GM18502 (cell line): ENCODE measurements at regions not wholly inside any gene's neighbourhood (a gene's known extent, or its start where the extent isn't known, plus 50 kb on each side); places are given as distances from the start of the nearest gene placed in this dataset.
"Not testable (repeated sequence)": the region's sequence is repeated elsewhere in the genome, so short reads cannot be mapped to it uniquely, and the experiment has no call there.

ENCODE experiments used
- ATAC-seq: cut with Tn5 transposase; IDR thresholded peaks from one replicate; pipeline ENCODE4 v1.9.1; 2021; ENCODE audit warnings: mild to moderate bottlenecking; ENCODE audit not compliant: unreplicated experiment, poor library complexity

DNA sequence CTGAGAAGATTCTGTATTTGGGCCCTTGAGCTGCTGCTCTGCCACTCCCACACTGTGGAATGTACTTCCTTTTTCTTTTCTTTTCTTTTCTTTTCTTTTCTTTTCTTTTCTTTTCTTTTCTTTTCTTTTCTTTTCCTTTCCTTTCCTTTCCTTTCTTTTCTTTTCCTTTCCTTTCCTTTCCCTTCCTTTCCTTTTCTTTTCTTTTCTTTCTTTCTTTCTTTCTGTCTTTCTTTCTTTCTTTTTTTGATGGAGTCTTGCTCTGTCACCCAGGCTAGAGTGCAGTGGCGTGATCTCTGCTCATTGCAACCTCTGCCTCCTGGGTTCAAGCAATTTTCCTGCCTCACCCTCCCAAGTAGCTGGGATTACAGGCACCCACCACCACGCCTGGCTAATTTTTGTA, 89.8 kb downstream of the DNAAF6 start:
- not testable (repeated sequence) for ATAC-seq

DNA sequence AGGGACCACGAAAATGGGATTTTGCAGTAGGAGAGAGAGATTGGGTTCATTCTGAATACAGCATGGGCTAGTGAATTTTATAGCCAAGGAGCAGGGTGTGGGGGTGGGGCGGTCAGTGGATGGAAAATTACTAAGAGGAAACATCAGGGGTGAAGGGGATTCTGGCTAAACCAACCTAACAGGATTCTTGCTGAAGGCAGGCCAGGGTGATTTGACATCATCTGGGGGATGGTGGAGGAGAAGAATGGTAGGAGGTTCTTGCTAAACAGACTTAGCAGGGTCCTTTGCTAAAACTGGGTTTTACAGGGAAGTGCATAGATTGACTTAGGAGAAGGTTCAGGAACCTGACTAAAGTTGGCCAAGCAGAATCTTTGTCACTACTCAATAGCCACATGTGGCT, 91.9 kb downstream of the DNAAF6 start:
- ATAC-seq, result no peak

DNA sequence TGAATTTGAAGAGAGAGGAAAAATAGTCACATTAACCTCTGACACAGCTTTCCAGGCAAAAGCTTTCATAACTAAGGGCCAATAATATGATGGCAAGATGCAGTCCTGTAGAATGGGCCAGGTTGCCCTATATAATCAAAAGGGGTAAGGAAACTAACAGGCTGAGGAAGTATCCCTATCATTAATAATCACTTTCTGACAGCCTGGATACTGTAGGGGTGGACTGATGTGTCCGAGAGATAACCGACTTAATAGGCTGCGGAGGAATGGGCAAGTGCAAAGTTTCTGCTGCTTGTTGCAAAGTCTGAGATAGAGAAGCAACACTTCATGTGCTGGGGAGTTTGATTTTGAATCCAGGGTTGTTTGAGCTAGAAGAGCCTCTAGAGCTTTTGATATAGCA, 94.8 kb downstream of the DNAAF6 start:
- no peak for ATAC-seq

DNA sequence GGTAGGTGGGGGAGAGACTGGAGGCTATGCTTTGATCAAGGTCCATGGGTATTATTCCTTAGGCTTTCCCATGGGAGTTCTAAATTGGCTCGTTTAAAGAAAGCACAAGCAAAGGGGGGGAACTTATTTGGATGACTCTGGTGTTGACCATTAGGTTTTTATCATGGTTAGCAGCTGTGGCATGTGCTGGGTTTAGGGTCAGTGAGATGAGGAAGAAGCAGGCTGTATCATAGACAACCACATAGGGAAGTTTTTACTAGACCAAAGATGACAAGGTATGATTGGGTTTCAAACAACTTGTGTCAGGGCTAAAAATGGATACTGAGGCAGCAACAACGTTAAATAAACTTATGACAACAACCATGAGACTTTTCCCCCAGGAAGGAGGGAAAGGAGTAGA, 97.7 kb downstream of the DNAAF6 start:
- ATAC-seq, result no peak

DNA sequence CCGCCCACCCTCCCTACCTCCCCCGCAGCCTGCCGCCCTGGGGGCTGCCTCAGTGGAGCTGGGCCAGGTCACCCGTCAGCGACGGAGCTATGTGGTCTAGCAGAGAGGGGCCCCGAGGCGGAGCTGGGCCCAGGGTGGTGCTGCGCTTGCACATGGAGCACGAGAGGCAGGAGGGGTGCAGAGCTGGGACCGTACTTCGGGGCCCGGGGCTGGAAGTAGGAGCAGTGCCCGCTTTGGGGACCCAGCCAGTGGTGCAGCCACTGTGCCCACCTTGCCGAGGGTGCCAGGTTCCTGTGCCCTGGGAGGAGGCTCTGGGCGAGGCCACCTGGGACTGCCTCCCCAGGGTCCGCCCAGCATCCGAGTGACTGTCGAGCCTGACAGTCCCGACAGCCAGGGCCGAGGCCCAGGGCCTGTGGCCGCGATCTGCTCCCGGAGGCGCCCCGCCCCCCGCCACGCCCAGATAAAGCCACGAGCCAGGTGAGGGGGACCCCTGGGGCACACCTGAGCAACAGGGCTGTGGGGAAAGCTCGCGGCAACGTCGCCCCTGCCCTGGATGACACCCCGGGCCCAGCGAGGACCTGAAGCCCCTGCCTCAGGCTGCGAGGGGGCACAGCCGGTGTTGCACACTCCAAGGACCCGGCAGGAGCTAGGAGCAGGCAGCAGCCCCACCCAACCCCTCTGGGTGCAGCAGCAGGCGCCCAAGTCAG, 117.5 kb downstream of the DNAAF6 start:
- ATAC-seq, result no peak

DNA sequence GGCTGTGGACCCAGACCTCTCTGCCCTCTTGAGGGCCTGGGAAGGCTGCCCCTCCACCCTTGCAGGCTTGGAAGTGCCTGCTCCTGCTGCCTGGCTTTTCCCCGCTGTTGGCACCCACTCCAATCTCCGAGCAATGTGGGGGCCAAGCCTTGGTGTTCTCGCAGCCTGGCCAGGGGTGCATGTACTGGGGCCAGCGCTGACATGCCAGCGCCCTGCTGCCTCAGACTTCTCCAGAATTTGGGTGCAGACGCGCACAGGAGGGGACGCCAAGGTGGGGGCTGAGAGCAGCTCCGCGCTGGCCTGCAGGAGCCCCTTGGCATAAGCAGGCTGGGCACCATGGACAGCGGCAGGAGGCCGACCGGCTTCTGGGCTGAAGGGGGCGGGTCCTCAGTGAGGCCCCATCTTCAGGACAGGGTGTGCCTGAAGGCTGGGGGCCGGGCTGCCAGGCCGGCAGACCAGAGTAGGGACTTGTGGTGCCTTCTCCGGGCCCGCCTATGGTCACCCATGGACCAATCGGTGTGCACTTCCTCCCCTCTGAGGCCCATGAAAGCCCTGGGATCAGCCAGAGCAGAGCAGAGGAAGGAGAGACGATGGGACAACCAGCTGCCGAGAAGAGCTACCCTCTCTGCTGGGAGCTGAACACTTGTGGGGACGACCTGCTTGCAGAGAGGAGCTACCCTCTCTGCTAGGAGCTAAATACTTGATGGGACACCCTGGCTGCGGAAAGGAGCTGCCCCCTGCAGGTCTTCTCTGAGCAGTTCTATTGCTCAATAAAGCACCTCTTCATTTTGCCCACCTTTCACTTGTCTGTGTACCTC, 118.3 kb downstream of the DNAAF6 start:
- no peak for ATAC-seq

DNA sequence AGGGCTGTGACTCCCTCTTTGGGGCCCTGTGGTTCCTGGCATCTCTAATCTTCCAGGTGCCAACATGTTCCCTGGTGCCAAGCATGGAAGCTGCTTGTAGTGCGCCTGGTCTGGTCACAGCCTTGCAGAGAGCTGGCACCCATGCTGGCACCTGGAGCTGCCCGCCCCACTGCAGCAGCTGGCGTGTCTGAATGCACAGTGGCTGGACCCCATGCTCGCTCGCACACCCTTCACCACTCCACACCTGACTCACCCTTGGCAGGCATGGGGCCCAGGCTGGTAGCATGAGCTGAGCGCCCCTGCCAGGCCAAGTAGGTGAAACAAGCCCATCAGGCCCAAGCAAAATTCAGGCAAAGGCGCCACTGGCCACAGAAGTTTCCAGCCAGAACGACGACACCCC, 119.1 kb downstream of the DNAAF6 start:
- ATAC-seq, result no peak

DNA sequence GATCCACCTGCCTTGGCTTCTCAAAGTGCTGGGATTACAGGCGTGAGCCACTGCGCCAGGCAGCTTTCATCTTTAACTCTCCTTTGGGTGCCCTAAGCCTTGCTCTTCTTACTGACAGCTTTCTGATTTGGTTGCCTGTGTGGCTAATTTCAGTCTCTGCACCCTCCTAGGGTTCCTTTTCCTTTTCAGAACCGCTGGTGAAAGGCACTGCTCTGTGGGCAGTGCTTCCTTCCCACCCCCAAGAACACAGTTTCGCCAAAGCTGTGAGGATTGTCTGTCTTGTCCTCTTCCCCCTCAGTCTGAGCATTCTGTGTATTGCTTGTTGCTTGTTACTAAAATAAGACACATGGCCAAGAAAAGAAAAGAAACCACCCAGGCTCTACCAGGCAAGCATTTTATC, 101.4 kb upstream of the FRMPD3 start:
- ATAC-seq, result no peak

DNA sequence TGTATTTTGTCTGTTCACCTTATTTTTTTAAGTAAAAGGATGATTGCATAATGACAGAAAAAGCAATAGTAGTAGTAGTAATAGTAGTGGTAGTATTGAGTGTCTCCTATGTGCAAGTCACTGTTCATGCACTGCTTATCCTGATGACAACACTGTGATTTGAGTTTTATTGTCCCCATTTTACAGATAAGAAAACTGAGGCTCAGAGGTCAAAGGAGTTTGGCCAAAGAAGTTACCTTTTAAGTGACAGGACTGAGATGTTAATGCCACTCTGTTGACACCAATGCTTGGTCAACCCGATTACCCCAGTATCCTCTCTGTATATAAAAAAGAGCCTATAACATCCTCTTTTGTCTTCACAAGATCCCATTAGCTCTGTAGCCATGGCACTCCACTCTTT, 100.5 kb upstream of the FRMPD3 start:
- ATAC-seq, result no peak

DNA sequence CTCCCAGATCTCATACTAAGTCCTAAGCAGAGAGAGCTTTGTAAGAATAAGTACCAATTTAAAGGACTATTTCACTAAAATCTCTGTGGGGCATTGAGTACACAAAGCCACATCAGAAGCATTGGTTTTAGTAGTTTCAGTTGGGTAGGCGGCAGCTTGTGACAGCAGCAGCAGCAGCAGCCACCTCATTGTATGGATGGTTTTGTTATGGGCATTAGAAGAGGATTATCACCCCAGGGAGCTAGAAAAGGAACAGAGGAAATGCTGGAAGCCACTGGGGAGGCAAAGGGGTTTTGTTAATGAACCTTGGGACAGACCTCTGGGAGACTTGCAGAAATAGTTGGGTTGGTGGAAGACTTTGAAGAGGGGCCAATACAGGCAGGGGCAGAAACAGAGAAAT, 93.9 kb upstream of the FRMPD3 start:
- no peak for ATAC-seq

DNA sequence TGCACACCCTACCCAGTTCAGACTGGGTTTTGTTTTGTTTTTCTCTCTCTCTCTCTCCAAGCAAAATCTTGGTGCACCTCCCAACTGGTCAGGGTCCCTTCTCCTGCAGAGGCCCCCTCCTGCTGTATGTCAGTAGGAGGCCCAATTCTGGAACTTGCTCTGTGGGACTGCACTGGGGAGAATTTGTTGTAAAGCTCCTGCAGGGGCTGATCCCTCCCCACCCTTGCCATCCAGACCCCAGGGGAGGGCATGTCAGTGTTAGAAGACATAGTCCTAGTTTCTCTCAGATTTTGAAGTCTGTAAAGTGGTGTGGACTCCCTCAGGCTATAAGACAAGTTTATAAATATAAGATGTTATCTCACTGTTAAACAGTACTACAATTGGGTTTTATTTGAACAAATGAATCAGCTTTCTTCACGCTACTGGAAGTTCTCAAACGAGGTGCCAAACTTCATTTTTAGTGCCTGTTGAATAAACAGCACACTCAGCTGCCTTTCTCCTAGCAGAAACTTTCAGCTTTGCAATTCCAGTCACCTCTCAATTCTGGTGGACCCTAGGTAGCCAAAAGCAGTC, 88.6 kb upstream of the FRMPD3 start:
- no peak for ATAC-seq

DNA sequence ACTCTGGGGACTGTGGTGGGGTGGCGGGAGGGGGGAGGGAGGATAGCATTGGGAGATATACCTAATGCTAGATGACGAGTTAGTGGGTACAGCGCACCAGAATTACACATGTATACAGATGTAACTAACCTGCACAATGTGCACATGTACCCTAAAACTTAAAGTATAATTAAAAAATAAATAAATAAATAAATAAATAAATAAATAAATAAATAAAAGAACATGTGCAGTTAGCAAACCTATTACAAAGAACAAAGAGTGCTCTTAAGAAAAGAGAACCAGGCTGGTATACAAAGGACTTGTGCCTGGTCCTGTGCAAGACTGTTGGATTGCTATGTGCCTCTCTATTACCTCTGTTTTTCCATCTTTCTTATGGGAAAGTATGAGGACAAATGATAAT, 79.3 kb upstream of the FRMPD3 start:
- ATAC-seq, result not testable (repeated sequence)

DNA sequence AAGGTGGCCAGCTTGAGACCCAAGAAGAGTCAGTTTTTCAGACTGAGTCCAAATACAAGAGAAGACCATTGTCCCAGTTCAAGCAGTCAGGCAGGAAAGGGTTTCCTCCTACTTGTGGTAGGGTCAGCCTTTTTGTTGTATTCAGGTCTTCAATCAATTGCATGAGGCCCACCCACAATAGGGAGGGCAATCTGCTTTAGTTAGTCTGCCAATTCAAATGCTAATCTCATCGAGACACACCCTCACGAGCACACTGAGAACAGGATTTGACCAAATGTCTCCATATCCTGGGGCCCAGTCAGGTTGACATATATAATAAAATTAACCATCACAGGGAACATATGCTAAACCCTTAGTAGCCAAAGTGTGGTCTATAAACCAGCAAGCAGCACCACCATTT, 75.3 kb upstream of the FRMPD3 start:
- no peak for ATAC-seq

DNA sequence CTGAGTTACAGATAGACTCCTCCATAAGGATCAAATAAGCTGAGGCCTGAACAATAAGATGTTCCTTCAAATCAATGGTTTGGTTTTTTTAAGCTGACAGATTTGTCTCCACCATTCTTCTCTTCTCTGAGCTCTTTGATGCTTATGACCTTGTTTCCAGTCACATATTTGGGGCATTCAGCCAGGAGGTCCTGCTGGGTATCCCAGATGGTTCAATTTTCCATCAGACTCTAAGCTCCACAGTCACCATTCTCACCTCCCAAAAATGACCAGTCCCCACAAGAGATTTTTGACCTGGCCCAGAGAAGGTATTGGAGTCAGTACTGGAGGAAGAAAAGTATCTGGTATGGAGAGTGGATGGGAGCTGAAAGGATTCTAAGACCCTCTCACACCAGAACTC, 74.6 kb upstream of the FRMPD3 start:
- no peak for ATAC-seq

DNA sequence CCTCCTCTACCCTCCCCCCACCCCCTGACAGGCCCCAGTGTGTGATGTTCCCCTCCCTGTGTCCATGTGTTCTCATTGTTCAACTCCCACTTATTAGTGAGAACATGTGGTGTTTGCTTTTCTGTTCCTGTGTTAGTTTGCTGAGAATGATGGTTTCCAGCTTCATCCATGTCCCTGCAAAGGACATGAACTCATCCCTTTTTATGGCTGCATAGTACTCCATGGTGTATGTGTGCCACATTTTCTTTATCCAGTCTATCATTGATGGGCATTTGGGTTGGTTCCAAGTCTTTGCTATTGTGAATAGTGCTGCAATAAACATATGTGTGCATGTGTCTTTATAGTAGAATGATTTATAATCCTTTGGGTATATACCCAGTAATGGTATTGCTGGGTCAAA, 73.3 kb upstream of the FRMPD3 start:
- ATAC-seq, result not testable (repeated sequence)

DNA sequence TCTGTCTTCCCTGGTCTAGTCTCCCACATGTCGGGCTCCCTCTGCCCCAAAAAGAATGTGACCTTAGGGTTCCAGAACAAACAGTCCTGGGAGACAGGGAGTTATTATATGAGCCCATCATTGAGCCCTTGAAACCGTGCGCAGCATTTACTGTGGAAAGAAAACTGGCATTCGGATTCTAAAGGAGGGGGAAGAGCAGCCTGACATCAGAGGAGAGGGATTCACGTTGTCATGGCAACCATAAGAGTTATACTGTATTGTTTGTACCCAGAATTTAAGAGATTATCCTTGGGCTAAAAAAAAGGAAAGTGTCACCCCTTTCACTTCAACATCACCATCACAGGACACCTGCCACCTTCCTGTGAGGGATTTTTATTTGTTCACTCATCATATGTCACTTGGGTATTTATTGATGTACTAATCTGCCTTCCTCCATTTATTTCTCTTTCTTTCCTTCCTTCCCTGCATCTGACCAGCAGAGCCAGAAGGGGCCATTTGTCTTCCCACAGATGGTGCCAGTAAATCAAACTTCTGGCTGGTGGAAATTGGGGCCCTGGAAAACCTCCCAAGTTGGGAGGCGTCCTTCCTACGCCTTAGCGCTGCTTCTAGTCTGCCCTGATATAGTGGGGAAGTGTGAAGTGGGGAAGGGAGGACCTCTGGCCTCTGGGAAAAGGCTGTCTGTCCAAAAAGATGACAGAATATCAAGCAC, 64.9 kb upstream of the FRMPD3 start:
- ATAC-seq, result no peak

DNA sequence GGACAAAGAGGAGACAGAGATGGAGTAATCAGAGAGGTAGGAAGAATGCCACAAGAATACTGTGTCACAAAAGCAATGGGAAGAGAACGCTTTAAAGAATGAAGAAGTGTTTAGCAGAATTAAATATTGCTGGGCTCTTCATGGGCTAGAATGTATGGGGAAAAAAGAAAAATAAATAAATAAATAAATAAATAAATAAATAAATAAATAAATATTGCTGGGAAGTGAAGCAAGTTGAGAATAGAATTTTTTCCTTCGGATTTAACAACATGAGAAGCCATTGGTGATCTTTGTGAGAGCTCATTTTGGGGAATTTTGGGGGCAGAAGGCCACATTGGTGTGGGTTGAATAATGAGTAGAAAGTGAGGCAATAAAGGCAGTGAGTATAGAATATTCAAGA, 59.7 kb upstream of the FRMPD3 start:
- ATAC-seq, result no peak

DNA sequence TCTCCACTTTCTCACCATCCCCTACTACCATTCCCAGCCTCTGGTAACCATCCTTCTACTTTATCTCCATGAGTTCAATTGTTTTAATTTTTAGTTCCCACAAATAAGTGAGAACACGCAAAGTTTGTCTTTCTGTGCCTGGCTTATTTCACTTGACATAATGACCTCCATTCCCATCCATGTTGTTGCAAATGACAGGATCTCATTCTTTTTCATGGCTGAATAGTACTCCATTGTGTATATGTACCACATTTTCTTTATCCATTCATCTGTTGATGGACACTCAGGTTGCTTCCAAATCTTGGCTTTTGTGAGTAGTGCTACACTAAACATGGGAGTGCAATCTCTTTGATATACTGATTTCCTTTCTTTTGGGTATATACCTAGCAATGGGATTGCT, 55.8 kb upstream of the FRMPD3 start:
- not testable (repeated sequence) for ATAC-seq

DNA sequence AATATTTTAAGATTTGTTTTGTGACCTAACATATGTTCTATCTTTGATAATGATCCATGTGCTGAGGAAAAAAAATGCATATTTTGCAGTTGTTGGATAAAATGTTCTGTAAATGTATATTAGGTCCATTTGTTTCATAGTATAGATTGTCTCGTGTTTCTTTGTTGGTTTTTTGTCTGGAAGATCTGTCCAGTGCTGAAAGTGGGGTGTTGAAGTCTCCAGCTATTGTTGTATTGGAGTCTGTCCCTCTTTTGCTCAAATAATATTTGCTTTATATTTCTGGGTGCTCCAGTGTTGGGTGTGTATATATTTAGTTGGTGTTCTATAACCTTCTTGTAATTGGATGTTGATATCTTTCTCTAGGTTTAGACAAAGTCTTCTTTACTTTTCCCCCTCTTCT, 53.2 kb upstream of the FRMPD3 start:
- no peak for ATAC-seq

DNA sequence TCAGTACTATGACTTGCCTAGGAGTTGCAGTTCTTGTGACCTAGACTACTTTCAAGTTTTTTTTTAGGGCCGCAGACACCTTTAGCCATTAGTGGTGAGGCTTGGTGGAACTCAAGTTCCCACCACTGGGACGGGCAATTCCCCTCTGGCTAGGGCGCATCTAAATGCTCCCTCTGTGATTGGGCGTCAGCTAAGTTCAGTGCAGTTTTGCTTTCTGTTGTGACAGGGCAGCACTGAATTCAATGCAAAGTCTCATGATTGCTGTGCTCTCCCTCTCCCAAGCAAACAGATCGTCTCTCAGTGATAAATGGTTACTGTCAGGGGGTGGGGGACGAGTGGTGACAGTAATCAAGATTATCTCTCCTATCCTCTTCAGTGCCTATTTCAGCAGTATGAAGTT, 52.7 kb upstream of the FRMPD3 start:
- ATAC-seq, result no peak

DNA sequence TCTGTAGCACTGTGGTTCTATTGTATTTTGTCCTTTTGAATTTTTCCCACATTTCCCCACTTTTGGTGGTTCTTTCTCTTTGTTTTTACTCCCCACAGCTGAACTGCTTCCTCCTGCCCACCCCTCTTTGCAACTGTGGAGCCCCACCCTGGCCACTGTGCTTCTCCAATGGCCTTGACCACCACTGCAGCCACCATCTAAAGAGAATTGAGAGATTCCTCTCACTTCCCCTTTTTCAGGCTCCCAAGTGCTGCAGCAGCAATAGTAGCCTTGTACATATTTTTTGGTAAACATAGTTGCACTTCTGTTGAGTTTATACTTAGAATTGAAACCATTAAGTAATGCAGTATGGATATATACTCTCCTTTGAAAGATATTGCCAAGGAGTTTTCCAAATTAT, 51.3 kb upstream of the FRMPD3 start:
- ATAC-seq, result peak; percentile 86
